NCI-H345 (cell line): ENCODE measurements at regions not wholly inside any gene's neighbourhood (a gene's known extent, or its start where the extent isn't known, plus 50 kb on each side); places are given as distances from the start of the nearest gene placed in this dataset.
"Not testable (repeated sequence)": the region's sequence is repeated elsewhere in the genome, so short reads cannot be mapped to it uniquely, and the experiment has no call there.

ENCODE experiments used
- DNase-seq: peaks from one replicate; lab custom pipeline; 2025; lab: John Stamatoyannopoulos, UW

- DNase-seq, result not testable (repeated sequence)
These were observed 1265.9 kb upstream of the PCDH10 start for GRCh38 chr4:131883181-131883580.

GRCh38 chr4:131925662-131926061 lies 1223.4 kb upstream of the PCDH10 start:
- DNase-seq, result not testable (repeated sequence)

GRCh38 chr4:131967646-131968045 lies 1181.4 kb upstream of the PCDH10 start:
- not testable (repeated sequence) for DNase-seq

- DNase-seq, result no peak
These were observed 1174.4 kb upstream of the PCDH10 start for GRCh38 chr4:131974730-131975129.

DNA sequence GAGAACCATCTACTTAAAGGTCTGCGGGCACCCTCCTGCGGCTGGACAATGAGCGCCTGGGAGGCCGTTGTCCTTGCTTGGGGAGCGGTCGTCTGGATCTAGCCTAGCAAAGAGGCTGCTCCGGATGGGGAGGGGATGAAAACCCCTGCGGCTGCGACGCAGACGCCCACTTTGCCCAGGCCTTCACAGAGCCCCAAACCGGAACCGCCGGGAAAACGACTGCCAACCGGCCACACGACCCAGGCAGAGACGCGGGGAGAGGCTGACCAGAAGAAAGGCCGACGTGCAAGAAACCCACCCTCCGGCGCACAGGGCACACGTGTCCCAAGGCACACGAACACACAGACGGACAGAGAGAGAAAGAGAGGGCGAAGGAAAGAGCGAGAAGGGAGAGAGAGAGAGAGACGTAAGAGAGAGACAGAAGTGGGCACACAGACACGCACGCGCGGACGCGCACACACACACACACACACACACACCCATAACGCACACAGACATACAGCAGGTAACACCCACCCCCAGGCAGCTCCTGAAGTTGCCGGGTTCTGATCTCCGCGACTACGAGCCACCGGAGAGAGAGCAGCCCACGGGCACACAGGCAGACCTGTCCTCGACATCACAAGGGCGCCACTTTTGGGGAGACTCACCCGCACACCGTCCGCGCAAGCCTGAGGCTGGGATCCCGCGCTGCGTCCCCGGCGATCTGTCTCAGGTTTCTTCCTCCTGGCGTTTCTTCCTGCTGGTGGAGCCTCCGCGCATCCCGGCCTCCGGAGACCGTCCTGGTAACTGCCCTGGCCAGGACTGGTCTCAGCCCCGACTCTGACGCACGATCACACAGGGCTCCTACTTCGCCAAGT lies 1173.6 kb upstream of the PCDH10 start:
- not testable (repeated sequence) for DNase-seq

DNA sequence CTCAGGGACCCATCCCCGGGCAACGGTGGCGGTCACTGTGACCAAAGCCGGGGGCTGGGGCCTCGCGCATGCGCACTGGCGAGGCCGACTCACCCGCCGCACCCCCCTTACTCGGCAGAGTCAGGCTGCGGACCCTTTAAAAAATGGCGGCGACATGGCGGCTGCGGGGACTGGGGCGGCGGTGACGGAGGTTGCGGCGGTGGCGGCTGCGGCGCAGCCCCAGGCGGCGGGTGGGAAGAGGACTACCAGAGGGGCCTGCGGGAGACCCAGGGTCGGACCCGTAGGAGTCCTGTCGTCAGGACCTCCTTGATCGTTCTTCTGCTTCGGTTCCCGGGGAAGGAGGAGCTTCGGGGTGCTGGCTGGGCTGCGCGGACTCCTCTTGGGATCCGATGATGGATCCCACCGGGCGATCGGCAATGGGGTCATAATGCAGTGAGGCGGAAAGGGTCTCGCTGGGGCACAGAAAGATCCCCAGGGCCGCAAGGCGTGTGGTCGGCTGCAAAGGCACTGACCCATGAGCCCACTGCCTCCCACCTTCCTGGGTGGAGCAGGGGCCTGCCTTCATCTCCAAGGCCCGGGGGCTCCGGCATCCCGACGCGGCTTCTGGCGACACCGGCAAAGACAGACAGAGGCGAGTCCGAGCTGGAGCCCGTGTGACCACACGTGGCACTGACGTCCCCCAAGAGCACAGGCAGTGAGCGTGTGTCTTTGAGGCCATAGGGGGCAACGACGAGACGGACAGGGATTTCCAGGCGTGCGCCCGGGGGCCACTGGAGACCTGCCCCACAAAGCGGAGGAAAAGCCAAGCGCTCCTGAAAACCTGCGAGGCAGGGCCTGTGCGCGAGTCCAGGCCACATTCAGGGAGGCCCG lies 1172.7 kb upstream of the PCDH10 start:
- not testable (repeated sequence) for DNase-seq

DNA sequence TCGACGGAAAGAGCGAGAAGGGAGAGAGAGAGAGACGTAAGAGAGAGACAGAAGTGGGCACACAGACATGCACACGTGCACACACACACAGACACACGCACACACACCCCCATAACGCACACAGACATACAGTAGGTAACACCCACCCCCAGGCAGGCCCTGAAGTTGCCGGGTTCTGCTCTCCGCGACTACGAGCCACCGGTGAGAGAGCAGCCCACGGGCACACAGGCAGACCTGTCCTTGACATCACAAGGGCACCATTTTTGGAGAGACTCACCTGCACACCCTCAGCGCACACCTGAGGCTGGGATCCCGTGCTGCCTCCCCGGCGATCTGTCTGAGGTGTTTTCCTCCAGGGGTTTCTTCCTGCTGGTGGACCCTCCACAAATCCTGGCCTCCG lies 1171.0 kb upstream of the PCDH10 start:
- no peak for DNase-seq

DNA sequence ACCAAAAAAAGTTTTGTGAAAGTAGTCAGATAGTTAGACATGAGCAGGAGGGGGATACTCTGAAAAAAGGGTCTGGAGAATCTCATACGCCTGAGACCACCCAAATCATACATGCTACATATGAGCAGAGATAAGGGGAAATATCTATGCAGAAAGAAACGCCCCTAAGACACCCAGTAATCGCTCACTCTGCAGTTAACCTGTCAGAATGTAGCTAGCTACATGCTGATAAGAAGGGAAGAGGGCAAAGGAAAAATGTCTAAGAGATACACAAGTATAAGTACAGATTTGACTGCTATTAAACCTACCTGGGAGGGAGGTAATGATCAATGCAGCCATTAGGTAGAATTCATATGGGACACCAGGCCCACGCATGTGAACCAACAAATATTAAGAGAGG lies 1159.5 kb upstream of the PCDH10 start:
- no peak for DNase-seq

- no peak for DNase-seq
These were observed 1147.6 kb upstream of the PCDH10 start for GRCh38 chr4:132001542-132001941.

DNA sequence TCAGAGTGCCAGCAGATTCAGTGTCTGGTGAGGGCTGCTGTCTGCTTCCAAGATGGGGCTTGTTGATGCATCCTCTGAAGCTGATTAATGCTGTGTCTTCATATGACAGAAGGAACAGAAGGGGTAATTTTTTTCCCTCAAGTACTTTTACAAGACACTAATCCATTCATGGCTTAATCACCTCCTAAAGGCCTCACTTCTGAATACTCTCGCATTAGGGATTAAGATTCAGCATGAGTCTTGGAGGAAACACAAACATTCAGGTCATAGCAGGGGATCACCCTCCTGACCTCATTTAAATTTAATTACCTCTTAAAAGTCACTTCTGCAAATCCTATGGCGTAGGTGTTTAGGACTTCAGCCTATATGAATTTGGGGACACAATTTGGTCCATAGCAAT lies 1145.5 kb upstream of the PCDH10 start:
- no peak for DNase-seq

GRCh38 chr4:132015321-132015720 lies 1133.8 kb upstream of the PCDH10 start:
- DNase-seq, result no peak

GRCh38 chr4:132016703-132017350 lies 1132.3 kb upstream of the PCDH10 start:
- no peak for DNase-seq

DNA sequence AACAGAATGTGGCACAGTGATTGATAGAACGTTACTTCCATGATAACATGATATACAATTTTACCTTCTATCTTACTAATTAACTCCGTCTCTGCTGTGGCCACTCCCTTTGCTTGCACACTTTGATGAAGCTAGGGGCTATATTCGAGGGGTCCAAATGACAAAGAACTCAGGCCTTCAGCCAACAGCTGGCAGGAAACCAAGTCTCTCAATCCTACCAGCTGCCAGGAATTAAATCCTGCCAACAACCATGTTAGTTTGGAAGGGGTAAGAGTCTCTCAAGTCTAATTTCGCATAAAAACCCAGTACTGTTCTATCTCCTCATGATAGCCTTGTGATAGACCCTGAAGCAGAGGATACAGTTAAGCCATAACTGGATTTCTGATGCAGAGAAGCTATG lies 1122.9 kb upstream of the PCDH10 start:
- peak; percentile 30 for DNase-seq

GRCh38 chr4:132026816-132027215 lies 1122.3 kb upstream of the PCDH10 start:
- DNase-seq, result no peak

GRCh38 chr4:132056496-132056895 lies 1092.6 kb upstream of the PCDH10 start:
- DNase-seq, result no peak

DNA sequence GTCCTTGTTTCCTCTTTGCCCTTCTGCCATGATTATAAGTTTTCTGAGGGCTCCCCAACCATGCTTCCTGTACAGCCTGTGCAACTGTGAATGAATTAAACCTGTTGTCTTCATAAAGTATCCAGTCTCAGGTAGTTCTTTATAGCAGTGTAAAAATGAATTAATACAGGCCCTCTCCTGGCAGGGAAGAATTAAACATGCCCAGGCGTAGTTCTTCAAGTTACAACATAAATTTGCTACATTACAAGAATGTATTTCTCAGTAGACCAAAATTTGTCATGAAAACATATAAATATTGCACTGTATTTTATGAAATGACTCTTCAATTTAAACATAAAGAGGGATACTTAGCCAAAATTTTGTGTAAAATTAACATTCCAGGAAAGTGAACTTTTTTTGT lies 1089.9 kb upstream of the PCDH10 start:
- no peak for DNase-seq

DNA sequence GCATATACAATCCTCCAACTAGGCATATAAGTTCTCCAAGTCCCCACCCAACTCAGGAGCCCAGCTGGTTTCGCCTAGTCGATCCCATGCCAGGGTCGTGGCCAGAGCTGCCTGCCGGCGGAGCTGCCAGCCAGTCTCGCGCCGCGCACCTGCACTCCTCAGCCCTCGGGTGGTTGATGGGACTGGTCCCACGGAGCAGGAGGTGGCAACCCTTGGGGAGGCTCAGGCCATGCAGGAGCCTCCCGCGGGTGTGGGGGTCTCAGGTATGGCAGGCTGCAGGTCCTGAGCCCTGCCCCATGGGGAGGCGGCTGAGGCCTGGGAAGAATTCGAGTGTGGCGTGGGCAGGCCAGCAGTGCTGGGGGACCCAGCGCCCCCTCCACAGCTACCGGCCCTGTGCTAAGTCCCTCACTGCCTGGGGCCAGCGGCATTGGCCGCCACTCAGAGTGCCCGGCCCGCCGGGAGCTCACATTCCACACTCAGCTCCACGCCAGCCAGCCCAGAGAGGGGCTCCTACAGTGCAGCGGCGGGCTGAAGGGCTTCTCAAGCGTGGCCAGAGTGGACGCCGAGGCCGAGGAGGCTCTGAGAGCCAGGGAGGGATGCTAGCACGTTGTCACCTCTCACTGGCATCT lies 1086.4 kb upstream of the PCDH10 start:
- no peak for DNase-seq

DNA sequence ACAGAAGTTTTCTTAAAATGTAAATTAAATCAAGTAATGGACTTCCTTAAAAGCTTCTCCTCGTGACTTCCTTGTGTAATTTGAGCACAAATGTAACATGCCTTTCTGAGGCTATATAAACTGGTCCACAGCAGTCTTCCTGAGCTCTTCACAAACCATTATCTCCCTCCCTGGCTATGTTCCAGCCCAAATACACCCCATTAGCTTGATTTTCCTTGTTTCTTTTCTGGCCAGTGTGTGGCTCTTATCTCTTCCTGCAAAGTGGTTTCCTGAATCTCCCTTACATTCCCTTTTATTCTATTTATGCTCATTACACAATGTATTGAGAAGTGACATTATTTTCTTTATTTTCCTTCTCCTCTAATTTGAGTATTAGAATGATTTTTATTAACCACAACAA lies 1085.3 kb upstream of the PCDH10 start:
- no peak for DNase-seq

- no peak for DNase-seq
These were observed 1083.1 kb upstream of the PCDH10 start for GRCh38 chr4:132065940-132066495.

- DNase-seq, result no peak
These were observed 1077.3 kb upstream of the PCDH10 start for GRCh38 chr4:132071815-132072214.

GRCh38 chr4:132076829-132077228 lies 1072.3 kb upstream of the PCDH10 start:
- no peak for DNase-seq

- no peak for DNase-seq
These were observed 1064.0 kb upstream of the PCDH10 start for GRCh38 chr4:132085105-132085504.
